Natural killer cell (primary cell): ENCODE measurements at regions not wholly inside any gene's neighbourhood (a gene's known extent, or its start where the extent isn't known, plus 50 kb on each side); places are given as distances from the start of the nearest gene placed in this dataset.

Source experiments
- ATAC-seq, 3 donors: fragments of 150-1000 bp in 2 of 3; fragments of 200-7000 bp in 1 of 3; cut with Tn5 transposase; 1 replicate in 1 of 3; 2 replicates in 2 of 3; pipeline ENCODE4 v1.10.0; 2021; ENCODE audit warnings: mild to moderate bottlenecking in 2 of 3, moderate library complexity in 2 of 3
- DNase-seq, 2 donors: peaks; one replicate each; pipeline versions ENCODE4 v3.0.0 to v3.0.0-alpha.2; 2013 to 2021; ENCODE audit warnings: mixed read lengths in 1 of 2
- H3K27ac ChIP-seq: one replicate; pipeline ENCODE4 v1.5.1; 2013; ENCODE audit warnings: mild to moderate bottlenecking, low read length
- H3K27me3 ChIP-seq: one replicate; pipeline ENCODE4 v1.6.1; 2013; ENCODE audit warnings: low read length; ENCODE audit not compliant: control insufficient read depth, insufficient read depth
- H3K36me3 ChIP-seq: one replicate; pipeline ENCODE4 v1.6.1; 2013; ENCODE audit warnings: low read length; ENCODE audit not compliant: control insufficient read depth, insufficient read depth
- H3K4me1 ChIP-seq: one replicate; pipeline ENCODE4 v1.6.1; 2013; ENCODE audit warnings: low read length; ENCODE audit not compliant: control insufficient read depth, insufficient read depth
- H3K4me3 ChIP-seq: one replicate; pipeline ENCODE4 v1.5.1; 2013; ENCODE audit warnings: low read length
- H3K9me3 ChIP-seq: one replicate; pipeline ENCODE4 v1.6.1; 2013; ENCODE audit warnings: low read length; ENCODE audit not compliant: control insufficient read depth, insufficient read depth
- H3K27ac Mint-ChIP-seq, 2 donors: one replicate each; pipeline ENCODE4 v1.8.0; 2022; ENCODE audit warnings: mild to moderate bottlenecking in 2 of 2, mixed read lengths in 2 of 2, moderate library complexity in 1 of 2
- H3K27me3 Mint-ChIP-seq, 2 donors: one replicate each; pipeline ENCODE4 v1.8.0; 2022; ENCODE audit warnings: low read depth in 2 of 2, mixed read lengths in 2 of 2
- H3K36me3 Mint-ChIP-seq: one replicate; pipeline ENCODE4 v1.8.0; 2022; ENCODE audit warnings: mixed read lengths
- H3K4me1 Mint-ChIP-seq, 2 donors: one replicate each; pipeline ENCODE4 v1.8.0; 2022; ENCODE audit warnings: mixed read lengths in 2 of 2
- H3K4me3 Mint-ChIP-seq: one replicate; pipeline ENCODE4 v1.8.0; 2022; ENCODE audit warnings: mild to moderate bottlenecking, moderate library complexity, mixed read lengths
- H3K9me3 Mint-ChIP-seq, 2 donors: one replicate each; pipeline ENCODE4 v1.8.0; 2022; ENCODE audit warnings: mixed read lengths in 2 of 2
- WGBS: methylation state at CpG from one replicate; pipeline ENCODE4 v1.1.7; 2013; ENCODE audit warnings: missing lambda C conversion rate; ENCODE audit not compliant: insufficient coverage; 5-methylcytosine and 5-hydroxymethylcytosine counted together
- intact Hi-C: fragments of 100-400 bp; cut with micrococcal nuclease; formaldehyde crosslinking; loops from one replicate; pipeline ENCODE4 v1.14.2; 2022
- TF ChIP-seq, protein P1 (sequence below): fragments of 200-600 bp; IDR thresholded peaks from one replicate; pipeline ENCODE4 v1.8.0; 2022; ENCODE audit warnings: antibody characterized with exemption

DNA sequence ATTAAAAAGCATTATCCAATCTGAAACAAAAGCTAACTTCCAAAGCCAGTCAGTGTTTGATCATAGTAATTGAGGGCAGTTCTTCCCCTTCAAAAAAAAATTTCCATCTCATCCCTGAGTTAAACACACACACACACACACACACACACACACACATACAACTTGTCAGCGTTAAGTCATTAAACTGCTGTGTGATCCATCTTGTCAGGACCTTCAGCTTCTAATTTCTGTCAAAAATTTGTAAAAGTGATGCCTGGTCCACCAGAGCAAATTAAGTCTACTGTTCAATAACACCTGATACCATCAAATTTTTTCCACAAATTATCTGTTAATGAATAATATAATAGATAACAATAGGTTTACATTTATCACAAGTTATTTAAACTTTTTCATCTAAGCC lies 198.7 kb downstream of the GPX5 start:
- intact Hi-C loops: no loop called here
- Histone ChIP-seq H3K4me3 (no peak overlapping the region), H3K4me1 (peaks cover 3% of the 10 kb centered on the region), H3K27me3 (peaks cover 24% of the 10 kb centered on the region), H3K36me3 (no peaks in the 10 kb centered on the region), H3K27ac (no peak overlapping the region), H3K9me3 (peaks cover 3% of the 10 kb centered on the region)
- peaks cover 33 to 66% of the 10 kb centered on the region in 2 donors for H3K27me3 Mint-ChIP-seq
- H3K4me1 Mint-ChIP-seq: peaks cover 16% of the 10 kb centered on the region in 2 donors
- peaks cover 7% of the 10 kb centered on the region for H3K36me3 Mint-ChIP-seq
- TF ChIP-seq, protein P1, sequence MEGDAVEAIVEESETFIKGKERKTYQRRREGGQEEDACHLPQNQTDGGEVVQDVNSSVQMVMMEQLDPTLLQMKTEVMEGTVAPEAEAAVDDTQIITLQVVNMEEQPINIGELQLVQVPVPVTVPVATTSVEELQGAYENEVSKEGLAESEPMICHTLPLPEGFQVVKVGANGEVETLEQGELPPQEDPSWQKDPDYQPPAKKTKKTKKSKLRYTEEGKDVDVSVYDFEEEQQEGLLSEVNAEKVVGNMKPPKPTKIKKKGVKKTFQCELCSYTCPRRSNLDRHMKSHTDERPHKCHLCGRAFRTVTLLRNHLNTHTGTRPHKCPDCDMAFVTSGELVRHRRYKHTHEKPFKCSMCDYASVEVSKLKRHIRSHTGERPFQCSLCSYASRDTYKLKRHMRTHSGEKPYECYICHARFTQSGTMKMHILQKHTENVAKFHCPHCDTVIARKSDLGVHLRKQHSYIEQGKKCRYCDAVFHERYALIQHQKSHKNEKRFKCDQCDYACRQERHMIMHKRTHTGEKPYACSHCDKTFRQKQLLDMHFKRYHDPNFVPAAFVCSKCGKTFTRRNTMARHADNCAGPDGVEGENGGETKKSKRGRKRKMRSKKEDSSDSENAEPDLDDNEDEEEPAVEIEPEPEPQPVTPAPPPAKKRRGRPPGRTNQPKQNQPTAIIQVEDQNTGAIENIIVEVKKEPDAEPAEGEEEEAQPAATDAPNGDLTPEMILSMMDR: no peak
- DNase-seq (no peak), ATAC-seq (no peak)
- 64% methylated on average over 1 of the region's 1 CpG for WGBS
- no peak overlapping the region for H3K4me3 Mint-ChIP-seq
- H3K9me3 Mint-ChIP-seq: peaks cover 0 to 5% of the 10 kb centered on the region in 2 donors
- H3K27ac Mint-ChIP-seq: no peak overlapping the region

DNA sequence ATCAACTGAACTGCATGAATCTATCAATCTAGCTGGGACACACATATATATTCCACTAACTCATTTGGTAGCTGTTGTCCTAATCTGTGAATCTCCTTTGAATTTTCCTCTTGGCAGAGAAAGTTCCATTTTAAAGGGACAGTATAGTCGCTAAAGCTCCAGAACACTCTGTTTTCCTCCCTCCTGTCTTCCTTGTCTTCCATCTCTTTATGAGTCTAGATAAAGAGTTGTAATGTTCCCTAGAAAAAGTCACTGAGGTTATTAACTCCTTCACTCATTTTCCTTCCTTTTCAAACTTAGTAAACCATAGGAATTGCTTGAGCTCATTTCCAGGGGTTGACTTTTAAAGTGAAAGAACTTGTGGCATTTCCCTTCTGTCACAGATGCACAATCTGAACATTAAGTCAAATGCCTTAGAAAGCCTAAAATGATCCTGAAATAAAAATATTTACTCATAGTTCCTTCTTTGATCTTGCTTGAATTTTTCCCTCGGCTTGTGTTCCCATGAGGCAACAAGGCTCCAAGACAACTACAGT lies 198.4 kb downstream of the TRIM27 start:
- Histone ChIP-seq H3K9me3 (peaks cover 10% of the 10 kb centered on the region), H3K27ac (no peak overlapping the region), H3K4me3 (no peak overlapping the region), H3K27me3 (peaks cover 28% of the 10 kb centered on the region), H3K36me3 (no peaks in the 10 kb centered on the region), H3K4me1 (peaks cover 3% of the 10 kb centered on the region)
- 89% methylated on average over 1 of the region's 2 CpGs for WGBS
- H3K27ac Mint-ChIP-seq: no peak overlapping the region
- TF ChIP-seq, protein P1: no peak
- H3K9me3 Mint-ChIP-seq: peaks cover 0 to 5% of the 10 kb centered on the region in 2 donors
- peaks cover 7% of the 10 kb centered on the region for H3K36me3 Mint-ChIP-seq
- H3K4me3 Mint-ChIP-seq: no peak overlapping the region
- H3K27me3 Mint-ChIP-seq: peaks cover 29 to 59% of the 10 kb centered on the region in 2 donors
- no peak for ATAC-seq
- intact Hi-C loops: no loop called here
- DNase-seq: no peak
- H3K4me1 Mint-ChIP-seq: peaks cover 18 to 22% of the 10 kb centered on the region in 2 donors

DNA sequence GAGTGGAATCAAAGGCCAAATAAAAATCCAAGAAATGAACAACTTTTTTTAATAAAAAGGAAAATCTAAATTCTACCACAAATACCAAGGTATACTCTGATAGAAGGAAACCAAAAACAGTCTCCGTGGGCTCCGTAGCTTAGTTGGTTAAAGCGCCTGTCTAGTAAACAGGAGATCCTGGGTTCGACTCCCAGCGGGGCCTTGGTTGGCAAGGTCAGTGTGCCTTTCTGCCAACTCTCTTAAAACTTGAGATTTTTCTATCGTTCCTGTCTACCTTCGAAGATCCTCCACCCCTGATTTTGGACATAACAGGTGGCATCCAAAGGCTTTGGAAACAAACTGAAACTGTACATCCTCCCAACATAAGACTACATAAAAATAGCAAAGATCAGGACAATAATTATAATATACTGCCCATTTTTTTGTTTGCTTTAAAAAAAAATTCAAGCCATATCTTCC lies 197.9 kb downstream of the TRIM27 start:
- 34% methylated on average over 7 of the region's 7 CpGs for WGBS

More for the DNA sequence above, 197.9 kb downstream of the TRIM27 start:
- no peak overlapping the region for H3K27ac Mint-ChIP-seq
- no peak overlapping the region for H3K4me3 Mint-ChIP-seq
- Histone ChIP-seq H3K27me3 (peaks cover 32% of the 10 kb centered on the region), H3K4me3 (no peak overlapping the region), H3K36me3 (no peaks in the 10 kb centered on the region), H3K27ac (no peak overlapping the region), H3K4me1 (peaks cover 3% of the 10 kb centered on the region), H3K9me3 (peaks cover 11% of the 10 kb centered on the region)
- peaks cover 18 to 22% of the 10 kb centered on the region in 2 donors for H3K4me1 Mint-ChIP-seq
- intact Hi-C loops: no loop called here
- ATAC-seq (no peak), DNase-seq (no peak)
- peaks cover 7% of the 10 kb centered on the region for H3K36me3 Mint-ChIP-seq
- peaks cover 0 to 5% of the 10 kb centered on the region in 2 donors for H3K9me3 Mint-ChIP-seq
- H3K27me3 Mint-ChIP-seq: peaks cover 33 to 58% of the 10 kb centered on the region in 2 donors
- TF ChIP-seq, protein P1: no peak
